ENCODE measurements at regions not wholly inside any gene's neighbourhood (a gene's known extent, or its start where the extent isn't known, plus 50 kb on each side); places are given as distances from the start of the nearest gene placed in this dataset.

GRCh38 chr6:144447472-144447871 is 162.3 kb downstream of the UTRN start:
- no peak overlapping the region for H3K18ac ChIP-seq (ENCODE audit: insufficient read length, low read depth, low read length)
- H2AK5ac ChIP-seq (ENCODE audit: insufficient read length, low read length) = no peak overlapping the region
- no peak for DNase-seq
- no peaks in the 10 kb centered on the region for H4K20me1 ChIP-seq (ENCODE audit: control insufficient read depth, insufficient read depth, insufficient read length)
- no peak overlapping the region for H4K91ac ChIP-seq (ENCODE audit: insufficient read length, low read depth, low read length)
- H3K4ac ChIP-seq (ENCODE audit: low read depth, low read length) = no peak overlapping the region
- no peak overlapping the region for H2BK120ac ChIP-seq (ENCODE audit: low read depth, low read length, poor library complexity, severe bottlenecking)
- no peak overlapping the region for H2BK15ac ChIP-seq (ENCODE audit: low read depth, low read length)
- H3K9ac ChIP-seq (ENCODE audit: extremely low read depth, insufficient read length, low read length) = no peak overlapping the region
- no peak overlapping the region for H2BK12ac ChIP-seq (ENCODE audit: insufficient read length, low read depth, low read length)
- Mint-ChIP-seq H3K36me3 (ENCODE audit: insufficient read depth in 1 of 3, low read depth in 3 of 3) (peaks cover 3 to 46% (median 24%) of the 10 kb centered on the region in 3 experiments), H3K4me3 (no peak overlapping the region), H3K27me3 (ENCODE audit: low read depth) (no peaks in the 10 kb centered on the region), H3K27ac (no peak overlapping the region; a peak in 1 of 7 replicates), H3K4me1 (no peaks in the 10 kb centered on the region), H3K9me3 (peaks cover 2% of the 10 kb centered on the region in 2 experiments)
- WGBS (ENCODE audit: extremely low coverage, insufficient read length, low lambda C conversion rate) = no CpG with 5 or more reads among the region's 1 CpG
- no peak overlapping the region for H4K5ac ChIP-seq (ENCODE audit: insufficient read length, low read depth, low read length)
- no peaks in the 10 kb centered on the region for H3K79me2 ChIP-seq (ENCODE audit: insufficient read depth, low read length)
- H3K23me2 ChIP-seq (ENCODE audit: insufficient read length, low read depth, low read length, poor library complexity, severe bottlenecking) = no peaks in the 10 kb centered on the region
- no peak overlapping the region for H3K27ac ChIP-seq (ENCODE audit: insufficient read length, low read depth, low read length)
- no peak for TF ChIP-seq CTCF (conservative IDR thresholded peaks at IDR 0.05)
- H3K4me2 ChIP-seq (ENCODE audit: insufficient read depth, insufficient read length, low read length) = no peak overlapping the region
- no peak overlapping the region for H2BK5ac ChIP-seq (ENCODE audit: insufficient read length, low read length)
- no peak overlapping the region for H3T11ph ChIP-seq (ENCODE audit: low read length)
- no peak overlapping the region for H3K56ac ChIP-seq (ENCODE audit: insufficient read length, low read depth, low read length)
- H3K27me3 ChIP-seq (ENCODE audit: insufficient read depth, low read length) = no peaks in the 10 kb centered on the region
- no peaks in the 10 kb centered on the region for H3K4me1 ChIP-seq (ENCODE audit: insufficient read depth, low read length)
- H2AFZ ChIP-seq (ENCODE audit: low read length) = no peak overlapping the region
- H3K14ac ChIP-seq (ENCODE audit: insufficient read depth, low read length) = no peak overlapping the region
- H3K9me3 ChIP-seq (ENCODE audit: control insufficient read depth, low read depth, low read length) = peaks cover 4% of the 10 kb centered on the region
- no peak overlapping the region for H4K8ac ChIP-seq (replicated peaks; ENCODE audit: insufficient read length, low read depth, low read length)
- H3K23ac ChIP-seq (ENCODE audit: insufficient read length, low read depth, low read length) = no peak overlapping the region
- H2BK20ac ChIP-seq (ENCODE audit: low read depth, low read length, poor library complexity, severe bottlenecking) = no peak overlapping the region
- no peaks in the 10 kb centered on the region for H3K79me1 ChIP-seq (ENCODE audit: insufficient read depth, low read depth, low read length, poor library complexity, severe bottlenecking)

Data from H9 (cell line).